NOMO-1 treated with DMSO at 0.1 percent for 48 hours (cell line): ENCODE measurements at regions not wholly inside any gene's neighbourhood (a gene's known extent, or its start where the extent isn't known, plus 50 kb on each side); places are given as distances from the start of the nearest gene placed in this dataset.
"Not testable (repeated sequence)": the region's sequence is repeated elsewhere in the genome, so short reads cannot be mapped to it uniquely, and the experiment has no call there.

Experiments used
- DNase-seq: peaks from one replicate; lab custom pipeline; 2025; ENCODE audit not compliant: unreplicated experiment; lab: John Stamatoyannopoulos, UW

GRCh38 chr2:75389271-75389670, 171.5 kb downstream of the EVA1A start:
- no peak for DNase-seq

GRCh38 chr2:75381032-75381431, 179.7 kb downstream of the EVA1A start:
- DNase-seq = no peak

GRCh38 chr2:75379476-75380210, 180.3 kb upstream of the TACR1 start:
- DNase-seq = no peak

GRCh38 chr2:75375646-75376582, 176.6 kb upstream of the TACR1 start:
- DNase-seq = no peak

GRCh38 chr2:75374414-75374957, 175.2 kb upstream of the TACR1 start:
- DNase-seq = not testable (repeated sequence)

GRCh38 chr2:75367401-75367800, 168.1 kb upstream of the TACR1 start:
- DNase-seq = no peak

- DNase-seq = no peak
Measured at GRCh38 chr2:75361486-75361885, 162.2 kb upstream of the TACR1 start.

- DNase-seq = no peak
Measured at GRCh38 chr2:75360945-75361344, 161.6 kb upstream of the TACR1 start.

GRCh38 chr2:75356865-75357264, 157.5 kb upstream of the TACR1 start:
- DNase-seq = no peak

- DNase-seq = no peak
Measured at GRCh38 chr2:75353131-75353530, 153.8 kb upstream of the TACR1 start.

GRCh38 chr2:75348307-75348706, 149.0 kb upstream of the TACR1 start:
- DNase-seq = no peak

GRCh38 chr2:75344146-75344545, 144.8 kb upstream of the TACR1 start:
- DNase-seq = no peak

- DNase-seq = no peak
Measured at GRCh38 chr2:75342504-75343175, 143.3 kb upstream of the TACR1 start.

GRCh38 chr2:75340560-75340959, 141.2 kb upstream of the TACR1 start:
- DNase-seq = no peak

- DNase-seq = no peak
Measured at GRCh38 chr2:75338461-75338860, 139.1 kb upstream of the TACR1 start.

GRCh38 chr2:75337619-75338018, 138.3 kb upstream of the TACR1 start:
- DNase-seq = no peak

GRCh38 chr2:75337016-75337415, 137.7 kb upstream of the TACR1 start:
- DNase-seq = no peak

GRCh38 chr2:75336451-75336850, 137.1 kb upstream of the TACR1 start:
- DNase-seq = no peak

GRCh38 chr2:75334076-75334475, 134.8 kb upstream of the TACR1 start:
- no peak for DNase-seq

- DNase-seq = no peak
Measured at GRCh38 chr2:75333646-75334045, 134.3 kb upstream of the TACR1 start.

GRCh38 chr2:75328156-75328555, 128.8 kb upstream of the TACR1 start:
- no peak for DNase-seq
